CD4-positive, alpha-beta T cell (primary cell): ENCODE measurements at regions not wholly inside any gene's neighbourhood (a gene's known extent, or its start where the extent isn't known, plus 50 kb on each side); places are given as distances from the start of the nearest gene placed in this dataset.

ENCODE experiments used
- ATAC-seq: fragments of 200-7000 bp; cut with Tn5 transposase; one replicate; pipeline ENCODE4 v1.10.0; 2022; ENCODE audit warnings: mild to moderate bottlenecking; ENCODE audit not compliant: poor library complexity
- CTCF ChIA-PET: fragments of 350-600 bp; sonication (Branson Sonifier 250); formaldehyde crosslinking; loops from one replicate; lab custom pipeline; 2021; ENCODE audit warnings: antibody characterized with exemption, inconsistent platforms; lab: Charles Lee
- POLR2A ChIA-PET: fragments of 350-600 bp; sonication (Branson Sonifier 250); formaldehyde crosslinking; loops from one replicate; lab custom pipeline; 2021; ENCODE audit warnings: antibody characterized with exemption, inconsistent platforms; lab: Charles Lee
- DNase-seq, 14 experiments: peaks; one replicate each; pipeline ENCODE4 v3.0.0-alpha.2; 2013 to 2020; ENCODE audit warnings: mixed read lengths in 2 of 14
- H3K27ac ChIP-seq, 2 donors: one replicate each; pipeline versions ENCODE4 v1.5.1 to v1.7.0; 2013; ENCODE audit warnings: low read length in 2 of 2, low read depth in 1 of 2, mild to moderate bottlenecking in 1 of 2
- H3K27me3 ChIP-seq, 2 experiments: 1 replicate in 1 of 2; 2 replicates in 1 of 2; pipeline versions ENCODE4 v1.6.1 to v1.7.0; 2013; ENCODE audit warnings: low read length in 2 of 2, control low read depth in 1 of 2, mild to moderate bottlenecking in 1 of 2, moderate library complexity in 1 of 2; ENCODE audit not compliant: insufficient read depth in 2 of 2, control insufficient read depth in 1 of 2
- H3K36me3 ChIP-seq: one replicate; pipeline ENCODE4 v1.6.1; 2013; ENCODE audit warnings: low read length, control low read depth; ENCODE audit not compliant: insufficient read depth
- H3K4me1 ChIP-seq: one replicate; pipeline ENCODE4 v1.6.1; 2013; ENCODE audit warnings: low read length, control low read depth; ENCODE audit not compliant: insufficient read depth
- H3K4me3 ChIP-seq: one replicate; pipeline ENCODE4 v1.5.1; 2013; ENCODE audit warnings: mild to moderate bottlenecking, low read length, moderate library complexity
- H3K9me3 ChIP-seq, 2 experiments: 1 replicate in 1 of 2; 2 replicates in 1 of 2; pipeline versions ENCODE4 v1.6.1 to v1.7.0; 2013; ENCODE audit warnings: low read length in 2 of 2, mild to moderate bottlenecking in 2 of 2, control low read depth in 1 of 2, moderate library complexity in 1 of 2; ENCODE audit not compliant: control insufficient read depth in 1 of 2, insufficient read depth in 1 of 2
- H3K27ac Mint-ChIP-seq: one replicate; pipeline ENCODE4 v1.8.0; 2020; ENCODE audit warnings: mixed read lengths
- H3K27me3 Mint-ChIP-seq: one replicate; pipeline ENCODE4 v1.8.0; 2021; ENCODE audit warnings: mixed read lengths
- H3K36me3 Mint-ChIP-seq: one replicate; pipeline ENCODE4 v1.8.0; 2021; ENCODE audit warnings: low read depth, mixed read lengths
- H3K4me1 Mint-ChIP-seq: one replicate; pipeline ENCODE4 v1.8.0; 2021; ENCODE audit warnings: low read depth, mixed read lengths
- H3K4me3 Mint-ChIP-seq: one replicate; pipeline ENCODE4 v1.8.0; 2020; ENCODE audit warnings: mild to moderate bottlenecking, mixed read lengths
- H3K9me3 Mint-ChIP-seq: one replicate; pipeline ENCODE4 v1.8.0; 2020; ENCODE audit warnings: mixed read lengths
- CTCF ChIP-seq: fragments of 200-600 bp; IDR thresholded peaks from one replicate; pipeline ENCODE4 v1.8.0; 2022; ENCODE audit warnings: antibody characterized with exemption, mild to moderate bottlenecking
- intact Hi-C, 2 experiments: fragments of 100-400 bp; cut with DNase I in 1 of 2; cut with micrococcal nuclease in 1 of 2; formaldehyde crosslinking; loops; one replicate each; pipeline versions ENCODE4 v1.15.1 to v1.9.0; 2023 to 2025; cut with DNase I, micrococcal nuclease

- no peak for TF ChIP-seq CTCF
- intact Hi-C loops = no loop called here
- no peak overlapping the region for H3K27ac Mint-ChIP-seq
- ChIA-PET POLR2A (no interaction called here), CTCF (interaction anchor here (0.6 kb wide), 1 partner anchor 20 kb away, joined by 3 read pairs; no protein-coding TSS in a partner anchor)
- peaks cover 5% of the 10 kb centered on the region for H3K27me3 Mint-ChIP-seq
- no peak overlapping the region for H3K4me3 ChIP-seq
- H3K36me3 ChIP-seq = no peaks in the 10 kb centered on the region
- no peaks in the 10 kb centered on the region for H3K4me1 Mint-ChIP-seq
- no peak overlapping the region for H3K27ac ChIP-seq
- ATAC-seq (no peak), DNase-seq (no peak)
- peaks cover 0 to 1% of the 10 kb centered on the region in 2 experiments for H3K9me3 ChIP-seq
- peaks cover 3% of the 10 kb centered on the region for H3K9me3 Mint-ChIP-seq
- H3K4me1 ChIP-seq = peaks cover 3% of the 10 kb centered on the region
- H3K4me3 Mint-ChIP-seq = no peak overlapping the region
- H3K27me3 ChIP-seq = no peaks in the 10 kb centered on the region
- H3K36me3 Mint-ChIP-seq = no peaks in the 10 kb centered on the region
Observed at GRCh38 chr5:159667286-159667685, 249.0 kb upstream of the ADRA1B start.

- H3K4me3 Mint-ChIP-seq = no peak overlapping the region
- Histone ChIP-seq H3K27ac (no peak overlapping the region), H3K36me3 (no peaks in the 10 kb centered on the region), H3K27me3 (no peaks in the 10 kb centered on the region), H3K4me1 (peaks cover 3% of the 10 kb centered on the region), H3K9me3 (peaks cover 0 to 5% of the 10 kb centered on the region in 2 experiments), H3K4me3 (no peak overlapping the region)
- intact Hi-C loops = no loop called here
- no peak for TF ChIP-seq CTCF
- POLR2A ChIA-PET = no interaction called here
- H3K4me1 Mint-ChIP-seq = no peaks in the 10 kb centered on the region
- no peak overlapping the region for H3K27ac Mint-ChIP-seq
- H3K36me3 Mint-ChIP-seq = no peaks in the 10 kb centered on the region
- ATAC-seq (no peak), DNase-seq (peak in 1 of 14 experiments; percentile 27)
- CTCF ChIA-PET = no interaction called here
- H3K27me3 Mint-ChIP-seq = peaks cover 11% of the 10 kb centered on the region
- H3K9me3 Mint-ChIP-seq = peaks cover 3% of the 10 kb centered on the region
Observed at GRCh38 chr5:159668556-159668955, 247.7 kb upstream of the ADRA1B start.

GRCh38 chr5:159669559-159669958 lies 246.7 kb upstream of the ADRA1B start:
- Histone ChIP-seq H3K27me3 (no peaks in the 10 kb centered on the region), H3K4me1 (peaks cover 3% of the 10 kb centered on the region), H3K9me3 (peaks cover 0 to 5% of the 10 kb centered on the region in 2 experiments), H3K36me3 (no peaks in the 10 kb centered on the region), H3K27ac (no peak overlapping the region), H3K4me3 (no peak overlapping the region)
- no peaks in the 10 kb centered on the region for H3K4me1 Mint-ChIP-seq
- no peak for TF ChIP-seq CTCF
- CTCF ChIA-PET = no interaction called here
- ATAC-seq (no peak), DNase-seq (no peak)
- intact Hi-C loops = no loop called here
- H3K36me3 Mint-ChIP-seq = no peaks in the 10 kb centered on the region
- H3K27me3 Mint-ChIP-seq = peaks cover 13% of the 10 kb centered on the region
- POLR2A ChIA-PET = no interaction called here
- no peak overlapping the region for H3K4me3 Mint-ChIP-seq
- H3K27ac Mint-ChIP-seq = no peak overlapping the region
- H3K9me3 Mint-ChIP-seq = peaks cover 4% of the 10 kb centered on the region
